Head of caudate nucleus (tissue), 42 donors: ENCODE measurements at regions not wholly inside any gene's neighbourhood (a gene's known extent, or its start where the extent isn't known, plus 50 kb on each side); places are given as distances from the start of the nearest gene placed in this dataset.

Source experiments
- DNase-seq, 42 donors: peaks; one replicate each; pipeline versions ENCODE4 v3.0.0 to v3.0.0-alpha.2; 2020 to 2021; ENCODE audit warnings: mixed read lengths in 7 of 42
- intact Hi-C: fragments of 100-400 bp; cut with DNase I; formaldehyde crosslinking; loops from one replicate; pipeline ENCODE4 v1.15.0; 2022

- DNase-seq = no peak
- intact Hi-C loops = no loop called here
These were observed 54.9 kb upstream of the CARMIL1 start for GRCh38 chr6:25224242-25224641.

- DNase-seq = no peak
- intact Hi-C loops = no loop called here
These were observed 51.3 kb upstream of the CARMIL1 start for GRCh38 chr6:25227854-25228253.
